Urothelium cell line (cell line): ENCODE measurements at regions not wholly inside any gene's neighbourhood (a gene's known extent, or its start where the extent isn't known, plus 50 kb on each side); places are given as distances from the start of the nearest gene placed in this dataset.
"Not testable (repeated sequence)": the region's sequence is repeated elsewhere in the genome, so short reads cannot be mapped to it uniquely, and the experiment has no call there.

ENCODE experiments used
- DNase-seq: peaks from one replicate; pipeline ENCODE4 v3.0.0; 2011; ENCODE audit warnings: low spot score, mixed read lengths
- FAIRE-seq: peaks from 2 replicates; lab custom pipeline; 2011; peaks lifted over from hg19 to GRCh38; lab: Jason Lieb, UNC

- not testable (repeated sequence) for FAIRE-seq, DNase-seq
Observed at GRCh38 chr5:164327166-164327565, 821.7 kb downstream of the MAT2B start.

DNA sequence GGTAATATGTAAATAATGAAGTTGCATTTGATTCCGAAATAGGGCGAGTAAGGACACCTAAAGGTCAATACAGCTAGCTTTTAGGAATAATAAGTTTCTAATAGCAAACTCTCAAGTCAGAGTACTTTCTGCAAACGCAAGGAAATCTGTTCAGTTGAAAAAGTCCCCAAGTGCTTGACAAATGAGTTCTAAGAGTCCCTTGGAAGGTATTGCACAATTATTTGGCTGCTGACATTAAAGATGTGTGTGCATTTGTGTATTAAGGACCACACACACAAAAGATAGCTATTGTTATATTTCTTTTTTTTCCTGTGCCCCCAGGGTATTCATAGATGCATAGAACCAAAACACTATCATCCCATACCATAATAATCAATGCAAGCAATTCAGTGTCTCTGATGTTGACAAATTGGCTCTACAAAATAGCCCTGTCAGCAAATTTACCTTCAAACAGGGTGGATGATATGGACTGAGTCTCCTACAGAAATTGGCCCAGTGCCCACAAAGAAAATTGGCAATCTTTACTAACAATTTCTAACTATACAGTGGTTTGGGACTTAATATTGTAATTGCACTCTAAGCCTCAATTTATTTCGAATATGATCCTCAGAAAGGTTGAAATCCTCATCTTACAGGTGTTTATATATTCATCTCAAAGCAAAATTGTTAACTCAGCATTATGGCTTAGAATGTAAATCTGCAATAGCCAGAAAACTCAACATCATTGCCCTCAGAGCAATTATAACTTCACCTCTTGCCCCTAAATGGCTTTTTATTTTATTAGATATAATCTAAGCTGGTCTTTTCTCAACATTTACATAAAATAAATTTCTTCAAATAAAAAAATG is 827.2 kb downstream of the MAT2B start:
- FAIRE-seq, result no peak
- DNase-seq, result no peak

- FAIRE-seq (no peak), DNase-seq (peak; percentile 16)
Observed at GRCh38 chr5:164335837-164336236, 830.4 kb downstream of the MAT2B start.

GRCh38 chr5:164336276-164336675 is 830.9 kb downstream of the MAT2B start:
- DNase-seq (no peak), FAIRE-seq (no peak)

DNA sequence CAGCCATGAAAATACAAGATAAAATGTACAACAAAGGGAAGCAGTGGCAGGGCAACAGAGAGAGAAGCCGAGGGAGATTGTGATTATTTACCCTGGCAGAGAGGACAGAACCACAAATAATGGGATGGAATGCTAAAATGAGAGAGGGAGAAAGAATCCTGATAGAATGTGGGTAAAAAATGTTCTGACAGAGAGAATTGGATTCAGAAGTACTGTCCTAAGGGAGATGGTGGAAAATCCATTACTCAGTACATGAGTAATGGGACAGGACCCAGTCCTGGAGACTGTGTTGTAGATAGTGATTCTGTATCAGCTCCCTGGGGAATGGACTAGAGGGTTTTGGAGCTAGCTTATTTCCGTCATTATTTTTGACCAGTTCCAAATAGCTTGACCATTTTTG is 831.5 kb downstream of the MAT2B start:
- DNase-seq (no peak), FAIRE-seq (no peak)

DNA sequence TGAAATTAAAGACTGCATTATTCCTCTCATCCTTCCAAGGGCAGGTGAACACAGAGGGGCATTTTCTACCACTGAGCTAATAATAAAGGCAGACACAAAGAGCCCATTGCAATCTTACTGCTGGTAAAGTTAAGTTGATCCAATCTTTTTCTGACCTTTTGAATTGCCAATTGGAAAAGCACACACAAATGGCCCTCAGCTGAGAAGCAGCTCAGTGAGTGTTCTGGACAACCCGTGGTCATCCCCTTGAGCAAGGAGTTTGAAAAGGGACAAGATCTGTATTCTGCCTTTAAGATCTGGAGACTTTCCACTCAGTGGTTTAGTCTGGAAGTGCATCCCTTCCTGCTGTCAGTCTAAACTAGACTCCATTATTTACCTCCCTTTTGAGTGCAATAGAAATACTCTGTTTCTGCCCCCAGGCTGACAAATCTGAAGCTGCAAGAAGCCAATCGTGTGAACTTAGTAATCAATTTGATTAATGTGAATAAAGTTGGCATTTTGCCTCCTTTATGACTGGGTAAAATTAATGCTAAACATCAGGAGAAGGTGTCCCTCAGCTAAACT is 835.7 kb downstream of the MAT2B start:
- no peak for DNase-seq
- no peak for FAIRE-seq

- DNase-seq (peak; percentile 22), FAIRE-seq (no peak)
Observed at GRCh38 chr5:164345173-164345849, 839.9 kb downstream of the MAT2B start.

- FAIRE-seq (no peak), DNase-seq (no peak)
Observed at GRCh38 chr5:164345853-164346252, 840.4 kb downstream of the MAT2B start.

GRCh38 chr5:164346785-164347630 is 841.6 kb downstream of the MAT2B start:
- FAIRE-seq (no peak), DNase-seq (no peak)

DNA sequence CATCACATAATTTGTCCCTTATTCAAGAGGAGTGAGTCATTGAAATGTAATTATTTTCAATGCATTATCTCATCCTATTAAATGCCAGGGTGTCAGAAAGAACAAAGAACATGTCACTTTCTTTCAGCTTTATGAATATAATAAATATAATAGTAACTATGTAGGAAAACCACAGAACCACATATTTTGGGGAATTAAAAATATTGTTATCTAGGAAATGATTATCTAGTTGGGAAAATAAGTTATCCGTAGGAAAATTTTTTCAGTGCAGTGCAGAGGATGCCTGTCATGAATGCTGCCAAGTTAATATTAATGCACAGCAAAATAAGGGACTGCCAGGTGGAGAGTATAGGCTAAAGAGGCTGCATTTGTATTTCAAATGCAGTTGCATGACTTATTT is 844.8 kb downstream of the MAT2B start:
- FAIRE-seq (no peak), DNase-seq (no peak)

- DNase-seq (no peak), FAIRE-seq (no peak)
Observed at GRCh38 chr5:164351245-164351834, 845.9 kb downstream of the MAT2B start.

- FAIRE-seq, result no peak
- no peak for DNase-seq
Observed at GRCh38 chr5:164352695-164353094, 847.3 kb downstream of the MAT2B start.

GRCh38 chr5:164353155-164353554 is 847.7 kb downstream of the MAT2B start:
- DNase-seq, result no peak

GRCh38 chr5:164354139-164354751 is 848.8 kb downstream of the MAT2B start:
- no peak for DNase-seq
- no peak for FAIRE-seq

More at GRCh38 chr5:164353155-164353554, 847.7 kb downstream of the MAT2B start:
- no peak for FAIRE-seq

DNA sequence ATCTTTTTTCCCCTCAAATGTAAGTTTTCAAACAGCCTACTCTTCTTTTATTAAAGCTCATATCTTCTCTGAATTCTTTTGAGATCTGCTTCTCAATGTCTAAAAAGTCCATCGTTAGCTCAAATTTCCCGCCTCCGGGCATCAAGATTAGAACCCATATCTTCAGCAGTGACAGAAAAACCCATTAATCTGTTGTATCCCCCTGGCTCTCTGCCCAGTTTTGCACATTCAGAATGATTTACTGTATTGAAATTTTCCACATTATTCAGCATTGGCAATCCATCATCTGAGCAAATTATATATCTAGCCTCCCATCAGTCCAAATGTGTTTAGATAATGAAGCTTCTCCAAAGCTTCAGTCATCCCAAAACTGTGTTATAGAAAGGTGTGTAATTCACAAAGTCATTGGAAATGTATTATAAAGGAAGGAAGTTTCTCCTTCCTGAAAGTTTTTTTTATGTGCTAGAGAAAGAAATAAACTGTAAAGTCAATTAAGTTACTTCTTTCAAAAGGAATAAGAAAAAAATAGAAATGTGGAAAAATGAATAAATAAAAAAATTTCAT is 849.9 kb downstream of the MAT2B start:
- DNase-seq, result no peak
- FAIRE-seq, result no peak

DNA sequence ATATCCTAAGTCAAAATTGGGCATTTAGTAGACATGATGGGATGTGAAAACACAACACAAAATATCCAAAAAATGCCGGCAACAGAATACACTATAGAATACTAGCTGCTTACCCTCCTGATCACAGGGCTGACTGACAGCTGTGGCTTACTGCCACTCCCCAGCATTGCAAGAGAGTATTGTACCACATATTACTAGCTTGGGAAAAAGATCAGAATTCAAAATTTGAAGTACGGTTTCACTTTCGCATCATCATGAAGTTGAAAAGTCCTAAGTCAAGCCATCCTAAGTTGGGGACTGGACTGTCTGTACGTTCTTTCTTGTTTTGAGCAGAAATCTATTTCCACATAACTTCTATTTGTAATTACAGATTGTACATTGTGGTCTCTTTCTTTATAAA is 851.4 kb downstream of the MAT2B start:
- no peak for FAIRE-seq
- DNase-seq, result no peak

DNA sequence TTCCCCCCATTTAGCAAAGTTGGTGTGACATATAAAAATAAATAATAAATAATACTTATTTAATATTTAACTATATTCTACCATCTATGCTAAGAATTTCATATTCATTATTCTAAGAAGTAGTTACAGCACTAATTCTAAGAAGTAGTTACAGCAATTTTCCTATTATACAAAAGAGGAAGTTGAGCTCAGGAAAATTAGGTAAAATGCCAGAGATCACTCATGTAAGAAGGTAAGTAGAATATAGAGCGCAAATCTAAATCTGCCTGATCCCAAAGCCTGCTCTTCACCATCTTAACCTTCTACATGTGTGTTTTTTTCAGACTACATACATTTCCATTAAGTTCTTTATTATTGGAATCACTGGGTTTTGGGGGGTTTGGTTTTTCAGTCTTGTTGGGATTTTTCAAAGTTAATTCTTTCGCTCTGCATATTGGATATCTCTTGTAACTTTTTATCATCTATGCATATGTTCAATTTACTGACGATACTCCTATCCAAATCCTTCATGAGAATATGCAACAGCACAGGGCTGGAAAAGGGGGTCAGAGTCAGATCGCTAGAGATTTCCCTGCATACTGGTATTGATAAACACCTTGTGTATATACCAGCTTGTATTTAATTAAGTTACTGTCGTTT is 852.1 kb downstream of the MAT2B start:
- DNase-seq (no peak), FAIRE-seq (no peak)

GRCh38 chr5:164358531-164359259 is 853.3 kb downstream of the MAT2B start:
- DNase-seq (no peak), FAIRE-seq (no peak)
